ENCODE measurements at regions not wholly inside any gene's neighbourhood (a gene's known extent, or its start where the extent isn't known, plus 50 kb on each side); places are given as distances from the start of the nearest gene placed in this dataset.

- Histone ChIP-seq H3K27me3 (replicated peaks in 1 of 2; ENCODE audit: control insufficient read depth in 2 of 2, insufficient read depth in 2 of 2, low read length in 1 of 2) (no peaks in the 10 kb centered on the region), H3K27ac (ENCODE audit: control insufficient read depth, insufficient read depth) (no peak overlapping the region), H3K79me2 (ENCODE audit: control insufficient read depth, insufficient read depth, low read length) (no peaks in the 10 kb centered on the region), H3K4me3 (no peak overlapping the region), H3K36me3 (ENCODE audit: control insufficient read depth in 2 of 2, insufficient read depth in 2 of 2, low read length in 1 of 2) (no peaks in the 10 kb centered on the region), H3K4me2 (ENCODE audit: control insufficient read depth, insufficient read depth) (no peak overlapping the region), H3K9ac (ENCODE audit: control insufficient read depth, insufficient read depth, low read length) (no peak overlapping the region), H3K9me3 (replicated peaks; ENCODE audit: control insufficient read depth, insufficient read depth, low read length) (no peaks in the 10 kb centered on the region), H3K4me1 (ENCODE audit: control insufficient read depth, insufficient read depth, low read length) (no peaks in the 10 kb centered on the region), H2AFZ (ENCODE audit: control insufficient read depth, low read depth, low read length) (no peak overlapping the region), H4K20me1 (ENCODE audit: control insufficient read depth, insufficient read depth) (no peaks in the 10 kb centered on the region)
- intact Hi-C loops (cut with micrococcal nuclease; ENCODE audit: unreplicated experiment): no loop called here
- ChIA-PET CTCF (no interaction called here), SMC1A (ENCODE audit: uncharacterized antibody, unreplicated experiment) (no interaction called here), RAD21 (ENCODE audit: unreplicated experiment) (no interaction called here), POLR2A (no interaction called here)
- ATAC-seq (no peak), DNase-seq (ENCODE audit: low read depth, low spot score) (no peak), FAIRE-seq (no peak)
- no peak for TF ChIP-seq STAT3 (IDR thresholded peaks at IDR 0.05; ENCODE audit: low read depth, low read length)
- TF ChIP-seq GABPA (IDR thresholded peaks at IDR 0.05; ENCODE audit: low read depth): no peak
- in situ Hi-C loops (cut with MboI): no loop called here
- WGBS (ENCODE audit: insufficient coverage, insufficient replicate concordance, low lambda C conversion rate, missing lambda C conversion rate): 26% methylated on average over 5 of the region's 5 CpGs
- BruUV-seq (replicated peaks): no TSS peak
These were observed 56.0 kb upstream of the CDX4 start for GRCh38 chrX:73390628-73391567.

- POLR2A ChIA-PET: no interaction called here
- BruUV-seq (replicated peaks): no TSS peak
These were observed 80.2 kb upstream of the CDX4 start for GRCh38 chrX:73366696-73367095.

More at GRCh38 chrX:73366696-73367095, 80.2 kb upstream of the CDX4 start:
- SMC1A ChIA-PET (ENCODE audit: uncharacterized antibody, unreplicated experiment): interaction anchor here (1.8 kb wide), 1 partner anchor 11 kb away, joined by 4 read pairs; no protein-coding TSS in a partner anchor
- in situ Hi-C loops (cut with MboI) (no loop called here), intact Hi-C loops (cut with micrococcal nuclease; ENCODE audit: unreplicated experiment) (no loop called here)
- FAIRE-seq (no peak), DNase-seq (ENCODE audit: low read depth, low spot score) (no peak), ATAC-seq (no peak)
- no peak overlapping the region for H3K9ac ChIP-seq (ENCODE audit: control insufficient read depth, insufficient read depth, low read length)
- H3K4me2 ChIP-seq (ENCODE audit: control insufficient read depth, insufficient read depth): no peak overlapping the region
- H3K36me3 ChIP-seq (ENCODE audit: control insufficient read depth in 2 of 2, insufficient read depth in 2 of 2, low read length in 1 of 2): no peaks in the 10 kb centered on the region
- H2AFZ ChIP-seq (ENCODE audit: control insufficient read depth, low read depth, low read length): no peak overlapping the region
- no peaks in the 10 kb centered on the region for H4K20me1 ChIP-seq (ENCODE audit: control insufficient read depth, insufficient read depth)
- WGBS (ENCODE audit: insufficient coverage, insufficient replicate concordance, low lambda C conversion rate, missing lambda C conversion rate): 0% methylated on average over 1 of the region's 1 CpG
- H3K9me3 ChIP-seq (replicated peaks; ENCODE audit: control insufficient read depth, insufficient read depth, low read length): no peaks in the 10 kb centered on the region
- H3K27me3 ChIP-seq (replicated peaks in 1 of 2; ENCODE audit: control insufficient read depth in 2 of 2, insufficient read depth in 2 of 2, low read length in 1 of 2): no peaks in the 10 kb centered on the region
- H3K27ac ChIP-seq (ENCODE audit: control insufficient read depth, insufficient read depth): no peak overlapping the region
- no peak overlapping the region for H3K4me3 ChIP-seq
- TF ChIP-seq SMAD5 (IDR thresholded peaks at IDR 0.05; ENCODE audit: low read depth) (no peak), IRF4 (IDR thresholded peaks at IDR 0.05; ENCODE audit: low read depth, low read length) (no peak), SRF (IDR thresholded peaks at IDR 0.05; ENCODE audit: low read depth in 2 of 2, low read length in 2 of 2) (no peak), E2F8 (IDR thresholded peaks at IDR 0.05; ENCODE audit: low read depth, partially characterized antibody) (no peak)
- RAD21 ChIA-PET (ENCODE audit: unreplicated experiment): no interaction called here
- CTCF ChIA-PET: no interaction called here
- H3K79me2 ChIP-seq (ENCODE audit: control insufficient read depth, insufficient read depth, low read length): no peaks in the 10 kb centered on the region
- H3K4me1 ChIP-seq (ENCODE audit: control insufficient read depth, insufficient read depth, low read length): no peaks in the 10 kb centered on the region

All from GM12878 (cell line).